Islet precursor cell (in vitro differentiated cells): ENCODE measurements at regions not wholly inside any gene's neighbourhood (a gene's known extent, or its start where the extent isn't known, plus 50 kb on each side); places are given as distances from the start of the nearest gene placed in this dataset.

Experiments used
- DNase-seq: peaks from one replicate; pipeline ENCODE4 v3.0.0-alpha.2; 2018

- DNase-seq: no peak
Measured at GRCh38 chr5:135697959-135698345, 119.2 kb upstream of the CXCL14 start.

GRCh38 chr5:135697251-135697958 lies 118.6 kb upstream of the CXCL14 start:
- DNase-seq: peak; percentile 38

GRCh38 chr5:135696317-135696716 lies 117.5 kb upstream of the CXCL14 start:
- DNase-seq: no peak

GRCh38 chr5:135695656-135696313 lies 117.0 kb upstream of the CXCL14 start:
- DNase-seq: no peak

- DNase-seq: no peak
Measured at GRCh38 chr5:135694906-135695305, 116.1 kb upstream of the CXCL14 start.

- DNase-seq: no peak
Measured at GRCh38 chr5:135694012-135694411, 115.2 kb upstream of the CXCL14 start.

GRCh38 chr5:135693371-135693955 lies 114.7 kb upstream of the CXCL14 start:
- no peak for DNase-seq

- no peak for DNase-seq
Measured at GRCh38 chr5:135691044-135691443, 112.3 kb upstream of the CXCL14 start.

GRCh38 chr5:135690466-135690865 lies 111.7 kb upstream of the CXCL14 start:
- DNase-seq: no peak

GRCh38 chr5:135689506-135689905 lies 110.7 kb upstream of the CXCL14 start:
- no peak for DNase-seq

GRCh38 chr5:135688385-135688784 lies 109.6 kb upstream of the CXCL14 start:
- no peak for DNase-seq

GRCh38 chr5:135683189-135683588 lies 104.4 kb upstream of the CXCL14 start:
- no peak for DNase-seq

- no peak for DNase-seq
Measured at GRCh38 chr5:135680713-135681112, 101.9 kb upstream of the CXCL14 start.

- DNase-seq: no peak
Measured at GRCh38 chr5:135678640-135679268, 100.0 kb upstream of the CXCL14 start.

GRCh38 chr5:135671966-135672365 lies 93.2 kb upstream of the CXCL14 start:
- no peak for DNase-seq

GRCh38 chr5:135671052-135671705 lies 92.4 kb upstream of the CXCL14 start:
- DNase-seq: no peak

GRCh38 chr5:135670588-135670987 lies 91.8 kb upstream of the CXCL14 start:
- no peak for DNase-seq

GRCh38 chr5:135669416-135669815 lies 90.6 kb upstream of the CXCL14 start:
- DNase-seq: no peak

GRCh38 chr5:135667673-135668072 lies 88.9 kb upstream of the CXCL14 start:
- DNase-seq: peak; percentile 18

- DNase-seq: no peak
Measured at GRCh38 chr5:135667204-135667603, 88.4 kb upstream of the CXCL14 start.

- no peak for DNase-seq
Measured at GRCh38 chr5:135662683-135663082, 83.9 kb upstream of the CXCL14 start.

GRCh38 chr5:135662061-135662481 lies 83.3 kb upstream of the CXCL14 start:
- DNase-seq: no peak
